ENCODE measurements at regions not wholly inside any gene's neighbourhood (a gene's known extent, or its start where the extent isn't known, plus 50 kb on each side); places are given as distances from the start of the nearest gene placed in this dataset.
"Not testable (repeated sequence)": the region's sequence is repeated elsewhere in the genome, so short reads cannot be mapped to it uniquely, and the experiment has no call there.

DNA sequence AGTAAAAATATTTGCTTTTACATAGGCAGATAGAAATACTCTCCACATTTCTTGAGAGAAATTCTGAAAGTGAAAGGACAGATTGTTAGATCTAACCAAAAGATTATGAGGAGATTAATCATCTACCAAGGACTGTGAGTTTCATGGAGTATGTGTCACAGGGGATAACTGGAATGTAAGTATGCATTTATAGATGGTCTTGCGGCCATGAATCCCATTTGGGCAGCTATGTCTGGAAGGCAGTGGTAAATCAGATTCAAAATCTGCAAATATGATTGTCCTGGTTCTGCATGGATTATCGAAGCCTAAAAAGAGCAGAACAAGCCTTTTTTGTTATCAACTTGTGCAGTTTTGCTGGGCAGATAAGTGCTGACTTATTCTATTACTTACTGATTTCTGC is 293.8 kb downstream of the RFPL4B start:
- no peak for DNase-seq (ENCODE audit: low spot score)

DNA sequence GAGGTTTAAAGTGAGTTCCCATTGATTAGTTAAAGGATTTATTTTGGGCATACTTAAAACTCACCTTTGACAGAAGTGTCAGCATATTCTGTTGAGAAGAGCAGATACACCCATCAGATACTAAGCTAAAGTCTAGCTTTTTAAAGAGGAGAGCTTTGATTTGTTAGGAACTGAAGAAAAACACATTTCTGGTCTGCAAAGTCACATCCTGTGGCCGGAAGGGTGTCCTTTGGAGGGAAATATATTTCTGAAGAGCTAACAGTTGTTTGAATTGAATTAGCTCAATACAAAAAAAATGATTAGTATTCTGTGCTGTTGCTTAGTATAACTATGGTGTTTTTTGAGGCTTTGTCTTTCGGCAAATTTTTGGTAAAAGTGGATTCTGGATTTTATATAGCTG is 302.7 kb downstream of the RFPL4B start:
- no peak for DNase-seq (ENCODE audit: low spot score)

DNA sequence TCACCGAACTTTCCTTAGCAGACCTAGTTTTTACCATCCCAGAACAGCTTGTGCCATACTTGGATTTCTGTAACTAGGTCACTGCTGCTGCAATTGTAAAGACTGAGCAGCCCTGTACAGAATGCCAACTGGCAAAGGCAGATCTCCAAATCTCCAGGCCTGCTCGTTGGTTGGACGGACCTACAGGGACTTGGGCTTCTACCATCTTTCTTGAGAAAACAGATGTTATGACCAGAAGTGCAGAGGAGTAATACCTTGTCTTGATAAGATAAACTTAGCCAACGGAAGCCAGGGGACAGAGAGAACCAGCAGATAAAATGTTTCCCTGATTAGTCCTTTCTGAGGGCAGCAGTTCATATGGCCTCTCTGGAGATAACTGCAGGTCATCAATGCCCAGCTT is 304.1 kb downstream of the RFPL4B start:
- DNase-seq (ENCODE audit: low spot score): no peak

DNA sequence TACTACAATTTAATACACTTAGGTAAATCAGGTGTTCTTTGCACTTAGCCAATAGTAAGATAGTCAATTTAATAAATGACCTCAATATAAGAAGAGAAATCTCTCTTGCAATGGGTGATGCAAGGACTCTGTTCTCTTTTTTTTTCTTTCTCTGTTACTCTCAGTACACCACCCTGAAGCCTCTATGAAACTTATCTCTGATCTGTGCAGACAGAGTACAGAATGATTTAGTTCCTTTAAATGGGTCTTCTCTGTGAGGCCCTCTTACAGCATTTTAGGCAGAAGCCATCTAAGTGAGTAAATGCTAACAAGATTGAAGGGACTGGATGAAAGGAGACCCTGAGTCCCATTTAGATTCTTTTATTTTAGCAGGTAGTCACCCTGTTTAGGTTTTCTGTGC is 312.8 kb downstream of the RFPL4B start:
- no peak for DNase-seq (ENCODE audit: low spot score)

DNA sequence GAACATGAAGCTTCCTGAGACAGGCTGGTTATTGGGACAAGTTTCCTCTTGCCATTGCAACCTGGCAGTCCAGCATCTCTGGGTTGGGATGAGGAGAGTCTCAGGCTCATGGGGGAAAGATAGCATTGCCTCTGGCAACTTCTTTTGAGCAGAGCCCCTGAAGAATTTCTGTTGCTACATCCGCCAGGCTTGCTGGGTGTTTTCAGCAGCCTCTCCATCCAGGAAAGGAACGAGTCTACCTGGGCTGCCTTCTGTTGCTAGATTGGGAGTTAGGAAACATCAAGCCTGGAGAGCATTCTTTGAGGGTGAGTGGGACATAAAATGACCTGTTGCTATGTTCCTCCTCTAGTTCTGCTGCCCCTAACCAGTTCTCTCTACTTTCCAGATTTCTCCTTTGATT is 313.5 kb downstream of the RFPL4B start:
- no peak for DNase-seq (ENCODE audit: low spot score)

DNA sequence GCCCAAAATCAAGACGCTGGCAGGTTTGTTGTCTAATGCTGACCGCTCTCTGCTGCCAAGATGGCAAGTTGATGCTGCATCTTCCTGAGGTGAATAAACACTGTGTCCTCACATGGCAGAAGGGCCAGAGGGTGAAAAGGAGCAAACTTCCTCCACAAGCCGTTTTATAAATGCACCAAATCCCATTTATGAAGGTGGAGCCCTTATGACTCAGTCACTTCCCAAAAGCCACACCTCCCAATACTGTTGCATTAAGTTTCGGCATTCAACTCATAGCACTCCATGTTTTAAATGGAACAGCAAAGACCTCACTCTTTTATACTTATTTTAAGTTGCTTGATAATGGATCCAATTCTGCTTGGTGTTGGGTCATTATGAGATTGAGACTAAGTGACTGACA is 316.6 kb downstream of the RFPL4B start:
- DNase-seq (ENCODE audit: low spot score): no peak

DNA sequence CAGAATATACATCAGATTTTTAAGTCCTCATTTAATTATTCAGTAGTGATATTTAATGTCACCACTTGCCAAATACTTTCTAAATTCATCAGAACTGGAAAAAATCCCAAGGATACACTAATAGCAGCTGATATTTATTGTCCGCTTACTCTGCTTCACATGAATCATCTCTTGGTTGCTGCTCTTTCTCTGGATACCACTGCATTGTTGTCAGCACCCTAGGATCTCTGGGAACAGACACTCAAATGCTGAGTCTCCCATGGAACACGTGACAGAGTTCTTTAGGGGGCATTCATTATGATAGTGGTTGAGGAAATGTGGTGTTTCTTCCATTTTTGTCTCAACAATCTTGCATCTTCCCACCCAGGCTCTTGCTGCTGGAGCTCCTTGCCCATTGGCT is 318.0 kb downstream of the RFPL4B start:
- DNase-seq (ENCODE audit: low spot score): no peak

DNA sequence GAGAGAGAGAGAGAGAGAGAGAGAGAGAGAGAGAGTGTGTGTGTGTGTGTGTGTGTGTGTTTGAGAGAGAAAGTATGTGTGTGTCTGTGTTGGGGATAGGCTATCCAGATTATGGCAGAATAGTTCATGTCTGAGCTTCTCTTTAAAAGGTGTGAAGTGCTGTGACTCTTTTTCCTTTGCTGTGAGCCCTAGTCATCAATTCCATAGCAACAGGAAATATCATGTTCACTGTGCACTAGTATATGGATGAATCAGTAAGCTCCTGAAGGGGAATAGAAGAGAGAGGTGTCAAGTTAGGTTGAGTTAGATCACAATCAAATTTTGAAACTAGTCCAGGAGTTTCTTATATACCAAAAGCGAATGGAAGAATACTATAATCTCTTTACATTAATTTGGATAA is 318.7 kb downstream of the RFPL4B start:
- no peak for DNase-seq (ENCODE audit: low spot score)

DNA sequence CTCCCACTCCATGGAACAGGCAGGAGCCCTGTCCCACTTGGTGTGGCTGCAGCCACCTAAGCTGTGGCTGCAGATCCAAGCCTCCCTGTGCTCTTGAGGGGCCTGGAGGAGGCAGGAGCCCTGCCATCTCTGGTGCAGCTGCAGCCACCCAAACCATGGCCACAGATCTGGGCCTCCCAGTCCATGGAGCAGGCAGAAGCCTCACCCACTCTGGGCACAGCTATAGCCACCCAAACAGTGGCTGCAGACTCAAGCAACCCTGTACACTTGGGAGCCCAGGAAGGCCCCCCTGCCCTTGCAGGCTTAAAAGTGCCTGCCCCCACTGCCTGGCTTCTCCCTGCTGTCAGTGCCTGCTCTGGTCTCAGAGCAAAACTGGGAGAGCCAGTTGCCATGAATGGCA is 320.3 kb downstream of the RFPL4B start:
- no peak for DNase-seq (ENCODE audit: low spot score)

DNA sequence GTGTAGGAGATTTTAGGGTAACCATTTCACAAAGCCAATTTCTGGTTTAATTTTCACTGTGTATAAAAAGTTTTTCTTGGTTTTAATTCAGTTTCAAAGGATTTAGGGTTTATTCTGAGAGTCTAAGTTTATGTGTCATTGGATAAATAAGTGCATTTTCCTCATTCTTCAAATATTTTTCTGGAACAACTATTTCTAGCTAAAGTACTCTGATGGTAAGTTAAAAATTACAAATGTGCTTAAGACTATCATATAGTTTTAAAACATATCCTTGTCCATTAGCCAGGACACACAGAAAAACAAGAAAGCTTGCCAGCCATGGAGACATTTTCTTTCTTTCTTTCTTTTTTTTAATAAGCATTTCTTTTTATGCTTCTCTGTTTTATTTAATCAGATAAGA is 333.0 kb downstream of the RFPL4B start:
- no peak for DNase-seq (ENCODE audit: low spot score)

DNA sequence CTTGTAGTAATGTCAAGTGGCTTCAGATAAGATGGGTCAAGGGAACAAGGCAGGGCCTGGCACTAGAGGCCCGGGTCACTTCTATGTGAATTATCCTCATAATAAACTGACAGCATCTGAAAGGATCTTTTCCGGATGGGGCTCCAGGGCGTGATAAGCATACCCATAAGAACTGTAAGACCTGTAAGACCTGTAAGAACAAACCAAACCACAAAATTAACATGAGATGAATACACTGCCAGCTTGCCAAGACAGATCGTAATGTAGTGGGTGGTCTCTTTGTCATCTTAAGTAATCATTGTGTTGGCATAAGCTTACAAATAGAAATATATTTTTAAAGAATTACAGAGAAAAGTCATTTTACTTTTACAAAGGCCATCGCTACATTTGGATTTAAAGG is 334.9 kb downstream of the RFPL4B start:
- DNase-seq (ENCODE audit: low spot score): no peak

DNA sequence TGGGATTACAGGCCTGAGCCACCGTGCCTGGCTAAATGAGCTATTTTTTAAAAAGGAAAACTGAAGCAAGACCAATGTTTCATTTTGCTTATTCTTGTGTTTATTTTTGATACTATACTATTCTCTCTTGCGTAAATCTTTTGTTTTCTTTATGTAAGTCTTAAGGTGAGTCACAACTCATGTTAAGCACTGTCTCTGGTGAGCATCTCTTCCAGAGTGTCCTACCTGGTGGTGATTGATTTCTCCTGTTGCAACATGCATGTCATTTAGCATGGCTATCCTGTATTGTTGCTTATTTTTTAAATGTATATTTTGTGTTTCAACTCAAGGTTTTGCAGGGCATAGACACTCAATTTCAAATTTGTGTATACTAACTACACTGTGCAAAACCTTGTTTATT is 336.0 kb downstream of the RFPL4B start:
- DNase-seq (ENCODE audit: low spot score): no peak

DNA sequence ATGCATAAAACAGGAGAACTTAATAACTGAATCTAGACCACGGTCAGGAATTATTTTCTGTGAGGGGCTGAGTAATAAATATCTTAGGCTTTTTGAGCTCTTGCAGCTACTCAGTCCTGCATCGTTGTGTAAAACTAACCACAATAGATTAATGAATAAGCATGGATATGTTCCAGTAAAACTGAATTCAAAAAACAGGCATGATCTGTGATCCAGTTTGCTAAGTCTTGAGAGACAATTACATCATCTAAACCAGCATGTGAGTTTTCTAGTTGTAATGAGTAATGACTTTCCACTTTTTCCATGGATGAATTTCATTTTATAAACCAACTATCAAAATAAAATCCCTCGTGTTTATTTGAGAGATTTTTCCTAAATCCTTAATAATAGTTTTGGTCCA is 336.8 kb downstream of the RFPL4B start:
- DNase-seq (ENCODE audit: low spot score): no peak

DNA sequence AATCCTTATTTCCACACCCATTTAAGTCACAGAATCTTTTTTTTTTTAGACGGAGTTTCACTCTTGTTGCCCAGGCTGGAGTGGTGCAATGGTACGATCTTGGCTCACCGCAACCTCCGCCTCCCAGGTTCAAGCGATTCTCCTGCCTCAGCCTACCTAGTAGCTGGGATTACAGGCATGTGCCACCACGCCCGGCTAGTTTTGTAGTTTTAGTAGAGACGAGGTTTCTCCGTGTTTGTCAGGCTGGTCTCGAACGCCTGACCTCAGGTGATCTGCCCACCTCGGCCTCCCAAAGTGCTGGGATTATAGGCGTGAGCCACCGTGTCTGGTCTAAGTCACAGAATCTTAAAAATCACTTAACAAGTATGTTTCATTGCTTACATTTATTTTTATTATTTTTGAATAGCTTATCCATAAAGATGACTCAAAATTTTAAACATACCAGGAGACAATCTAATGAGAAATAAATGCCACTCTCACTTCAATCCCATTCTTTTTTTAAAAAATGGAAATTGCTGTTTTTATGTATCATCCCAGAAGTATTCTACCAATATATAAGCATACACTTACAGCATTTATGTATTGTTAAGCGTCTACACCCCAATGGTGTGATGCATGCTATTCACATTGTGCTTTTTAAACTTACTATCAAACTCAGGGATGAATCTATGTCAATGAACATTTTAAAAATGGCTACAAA is 338.5 kb downstream of the RFPL4B start:
- not testable (repeated sequence) for DNase-seq (ENCODE audit: low spot score)

DNA sequence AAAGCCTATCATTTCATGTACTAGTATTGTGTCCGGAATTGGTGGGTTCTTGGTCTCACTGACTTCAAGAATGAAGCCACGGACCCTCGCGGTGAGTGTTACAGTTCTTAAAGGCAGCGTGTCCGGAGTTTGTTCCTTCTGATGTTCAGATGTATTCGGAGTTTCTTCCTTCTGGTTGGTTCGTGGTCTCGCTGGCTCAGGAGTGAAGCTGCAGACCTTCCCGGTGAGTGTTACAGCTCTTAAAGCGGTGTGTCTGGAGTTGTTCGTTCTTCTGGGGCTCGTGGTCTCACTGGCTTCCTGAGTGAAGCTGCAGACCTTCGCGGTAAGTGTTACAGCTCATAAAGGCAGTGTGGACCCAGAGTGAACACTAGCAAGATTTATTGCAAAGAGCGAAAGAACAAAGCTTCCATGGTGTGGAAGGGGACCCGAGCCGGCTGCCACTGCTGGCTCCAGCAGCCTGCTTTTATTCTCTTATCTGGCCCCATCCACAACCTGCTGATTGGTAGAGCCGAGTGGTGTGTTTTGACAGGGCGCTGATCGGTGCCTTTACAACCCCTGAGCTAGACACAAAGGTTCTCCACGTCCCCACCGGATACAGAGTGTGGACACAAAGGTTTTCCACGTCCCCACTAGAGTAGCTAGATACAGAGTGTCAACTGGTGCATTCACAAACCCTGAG is 341.5 kb downstream of the RFPL4B start:
- not testable (repeated sequence) for DNase-seq (ENCODE audit: low spot score)

DNA sequence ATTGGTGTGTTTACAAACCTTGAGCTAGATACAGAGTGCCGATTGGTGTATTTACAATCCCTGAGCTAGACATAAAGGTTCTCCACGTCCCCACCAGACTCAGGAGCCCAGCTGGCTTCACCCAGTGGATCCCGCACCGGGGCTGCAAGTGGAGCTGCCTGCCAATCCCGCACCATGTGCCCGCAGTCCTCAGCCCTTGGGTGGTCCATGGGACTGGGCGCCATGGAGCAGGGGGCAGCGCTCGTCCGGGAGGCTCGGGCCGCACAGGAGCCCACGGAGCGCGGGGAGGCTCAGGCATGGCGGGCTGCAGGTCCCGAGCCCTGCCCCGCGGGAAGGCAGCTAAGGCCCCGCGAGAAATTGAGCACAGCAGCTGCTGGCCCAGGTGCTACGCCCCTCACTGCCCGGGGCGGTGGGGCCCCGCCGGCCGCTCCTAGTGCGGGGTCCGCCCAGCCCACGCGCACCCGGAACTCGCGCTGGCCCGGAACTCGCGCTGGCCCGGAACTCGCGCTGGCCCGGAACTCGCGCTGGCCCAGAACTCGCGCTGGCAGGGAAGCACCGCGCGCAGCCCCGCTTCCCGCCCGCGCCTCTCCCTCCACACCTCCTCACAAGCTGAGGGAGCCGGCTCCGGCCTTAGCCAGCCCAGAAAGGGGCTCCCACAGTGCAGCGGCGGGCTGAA is 342.2 kb downstream of the RFPL4B start:
- not testable (repeated sequence) for DNase-seq (ENCODE audit: low spot score)

DNA sequence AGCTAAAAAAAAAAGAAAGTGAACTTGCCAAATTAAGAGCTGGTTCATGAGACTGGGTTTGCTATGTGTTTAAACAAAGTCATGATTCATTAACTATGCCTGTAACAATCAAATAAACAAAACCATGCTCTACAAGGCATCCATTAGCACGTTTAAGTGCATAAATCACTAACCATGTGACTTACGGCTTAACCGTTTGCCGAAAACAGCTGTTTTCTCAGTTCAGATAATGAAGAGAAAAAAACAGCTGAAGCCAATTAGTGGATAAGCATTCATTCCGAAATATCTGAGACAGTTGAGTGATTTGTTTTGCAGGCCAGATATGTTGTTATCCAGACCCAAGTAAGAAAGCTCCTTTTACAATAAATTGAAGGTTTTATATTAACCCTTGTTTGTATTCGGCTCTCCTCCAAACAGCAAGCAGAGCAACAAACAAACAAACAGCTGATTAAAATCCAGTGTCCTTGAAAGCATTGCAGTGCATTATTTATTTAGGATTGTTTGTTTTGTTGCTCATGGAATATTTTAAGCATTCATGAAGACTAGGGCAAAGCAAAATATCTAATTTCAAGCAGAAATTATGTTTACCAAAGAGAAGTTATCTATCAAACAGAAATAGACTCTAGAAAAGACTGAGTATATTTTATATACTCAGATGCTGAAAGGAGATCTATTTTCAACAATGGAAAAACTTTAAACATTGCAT is 343.5 kb downstream of the RFPL4B start:
- no peak for DNase-seq (ENCODE audit: low spot score)

DNA sequence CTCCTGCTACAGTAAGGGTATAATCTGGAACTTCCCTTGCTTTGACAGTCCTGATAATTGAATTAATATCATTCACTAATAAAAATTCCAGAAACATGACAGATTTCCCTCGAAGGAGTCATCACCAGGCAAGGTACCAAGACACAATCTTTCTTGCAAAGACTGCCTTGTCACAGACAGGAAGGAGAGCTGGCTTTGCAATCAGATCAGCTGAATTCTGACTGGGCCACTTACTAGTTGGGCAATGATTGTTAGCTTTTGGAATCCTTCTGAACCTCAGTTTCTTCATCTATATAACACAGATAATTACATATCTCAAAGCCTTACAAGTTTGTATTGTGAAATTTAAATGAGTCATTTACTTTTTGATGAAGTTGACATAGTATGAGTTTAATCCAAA is 344.2 kb downstream of the RFPL4B start:
- no peak for DNase-seq (ENCODE audit: low spot score)

DNA sequence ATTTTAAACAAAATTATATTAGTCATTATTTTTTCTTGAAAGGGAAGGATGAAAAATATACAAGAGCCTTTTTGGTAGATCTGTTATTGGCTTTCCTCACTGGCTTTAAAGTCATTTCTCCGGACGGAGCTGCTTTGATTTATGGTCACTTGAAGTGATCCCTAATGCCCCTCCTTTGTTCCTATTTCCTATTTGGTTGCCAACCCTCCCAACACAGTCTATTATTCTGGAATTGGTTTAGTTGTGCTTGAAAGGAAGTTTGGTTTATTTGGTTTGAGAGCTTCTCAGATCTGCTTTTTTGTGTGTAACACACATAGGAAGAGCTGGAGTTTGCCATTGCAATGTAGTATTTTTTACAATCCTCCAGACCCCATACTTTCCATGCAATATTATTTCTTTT is 347.9 kb downstream of the RFPL4B start:
- no peak for DNase-seq (ENCODE audit: low spot score)

DNA sequence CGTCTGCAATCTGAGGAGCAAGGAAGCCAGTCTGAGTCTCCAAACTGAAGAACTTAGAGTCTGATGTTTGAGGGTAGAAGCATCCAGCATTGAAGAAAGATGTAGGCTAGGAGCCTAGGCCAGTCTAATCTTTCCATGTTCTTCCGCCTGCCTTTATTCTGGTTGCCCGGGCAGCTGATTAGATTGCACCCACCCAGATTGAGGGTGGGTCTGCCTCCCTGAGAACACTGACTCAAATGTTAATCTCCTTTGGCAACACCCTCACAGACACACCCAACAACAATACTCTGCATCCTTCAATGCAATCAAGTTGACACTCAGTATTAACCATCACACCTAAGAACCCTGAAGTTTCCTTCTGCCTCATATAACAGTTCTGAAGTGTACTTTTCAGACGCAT is 350.1 kb downstream of the RFPL4B start:
- no peak for DNase-seq (ENCODE audit: low spot score)

DNA sequence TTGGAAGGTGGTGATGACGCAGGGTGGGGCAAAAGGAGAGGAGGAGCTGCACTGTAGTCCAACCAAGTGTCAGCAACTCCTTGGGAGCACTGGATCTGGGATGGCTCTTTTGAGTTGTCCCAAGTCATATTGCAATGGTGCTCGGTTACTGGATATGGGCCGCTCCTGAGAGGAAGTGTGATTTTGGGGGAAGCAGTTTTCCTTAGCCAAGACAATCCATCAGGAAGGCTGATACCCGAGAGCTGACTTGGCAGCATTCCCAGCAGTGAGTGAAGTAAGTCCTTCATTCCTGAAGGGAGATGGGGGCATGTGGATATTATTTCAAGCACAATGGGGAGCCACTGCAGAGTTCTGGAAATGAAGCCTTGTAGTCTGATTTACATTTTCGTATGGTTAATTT is 354.1 kb downstream of the RFPL4B start:
- no peak for DNase-seq (ENCODE audit: low spot score)

DNA sequence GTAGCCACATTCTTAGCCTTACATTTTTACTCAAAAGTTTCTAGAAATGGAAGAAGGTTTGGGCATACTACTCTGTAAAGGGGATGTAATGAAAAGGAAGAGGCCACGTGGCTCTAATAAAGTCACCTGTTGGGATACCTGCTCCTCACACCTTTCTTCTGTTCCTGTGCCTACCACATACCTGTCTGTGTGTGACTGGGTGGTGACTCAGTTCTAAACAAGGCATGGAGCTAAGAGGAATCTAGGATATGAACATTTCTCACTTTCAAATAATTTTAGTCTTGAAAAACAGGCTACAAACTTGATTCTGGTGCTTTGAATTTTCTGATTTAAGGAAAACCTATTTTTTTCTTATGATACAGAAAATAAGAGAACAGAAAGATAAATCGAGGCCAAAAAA is 363.6 kb downstream of the RFPL4B start:
- DNase-seq (ENCODE audit: low spot score): no peak
